PC-3 (cell line): ENCODE measurements at regions not wholly inside any gene's neighbourhood (a gene's known extent, or its start where the extent isn't known, plus 50 kb on each side); places are given as distances from the start of the nearest gene placed in this dataset.

Source experiments
- EZH2phosphoT487 ChIP-seq: fragments of 300-600 bp; sonication (generic); IDR thresholded peaks from 2 replicates; pipeline ENCODE4 v1.6.1; 2018; ENCODE audit warnings: mild to moderate bottlenecking, antibody characterized with exemption, low read length, borderline replicate concordance
- TF ChIP-seq, protein P1 (sequence below): fragments of 300-600 bp; sonication (generic); conservative IDR thresholded peaks from 2 replicates; pipeline ENCODE4 v1.5.1; 2017; ENCODE audit warnings: antibody characterized with exemption, low read depth, mild to moderate bottlenecking, low read length

DNA sequence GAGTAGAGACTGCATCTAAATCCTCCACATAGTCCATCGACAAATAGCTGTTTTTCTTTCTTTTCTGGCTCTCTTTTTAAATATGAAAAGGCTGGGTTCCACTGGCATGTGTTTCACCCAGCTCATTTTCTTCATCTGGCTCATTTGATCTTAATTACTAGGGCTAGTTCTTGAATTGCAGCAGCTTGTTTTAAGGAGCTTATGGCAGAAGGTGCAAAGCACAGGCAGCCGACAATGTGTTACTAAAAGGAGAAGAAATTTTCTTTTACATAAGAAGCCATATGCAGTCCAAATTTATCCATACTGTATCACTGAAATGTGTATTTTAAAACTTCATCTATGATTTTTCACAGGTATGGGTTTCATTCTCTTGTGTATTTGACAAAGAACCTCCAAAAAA lies 205.6 kb upstream of the PTER start:
- TF ChIP-seq, protein P1, sequence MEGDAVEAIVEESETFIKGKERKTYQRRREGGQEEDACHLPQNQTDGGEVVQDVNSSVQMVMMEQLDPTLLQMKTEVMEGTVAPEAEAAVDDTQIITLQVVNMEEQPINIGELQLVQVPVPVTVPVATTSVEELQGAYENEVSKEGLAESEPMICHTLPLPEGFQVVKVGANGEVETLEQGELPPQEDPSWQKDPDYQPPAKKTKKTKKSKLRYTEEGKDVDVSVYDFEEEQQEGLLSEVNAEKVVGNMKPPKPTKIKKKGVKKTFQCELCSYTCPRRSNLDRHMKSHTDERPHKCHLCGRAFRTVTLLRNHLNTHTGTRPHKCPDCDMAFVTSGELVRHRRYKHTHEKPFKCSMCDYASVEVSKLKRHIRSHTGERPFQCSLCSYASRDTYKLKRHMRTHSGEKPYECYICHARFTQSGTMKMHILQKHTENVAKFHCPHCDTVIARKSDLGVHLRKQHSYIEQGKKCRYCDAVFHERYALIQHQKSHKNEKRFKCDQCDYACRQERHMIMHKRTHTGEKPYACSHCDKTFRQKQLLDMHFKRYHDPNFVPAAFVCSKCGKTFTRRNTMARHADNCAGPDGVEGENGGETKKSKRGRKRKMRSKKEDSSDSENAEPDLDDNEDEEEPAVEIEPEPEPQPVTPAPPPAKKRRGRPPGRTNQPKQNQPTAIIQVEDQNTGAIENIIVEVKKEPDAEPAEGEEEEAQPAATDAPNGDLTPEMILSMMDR = no peak
- no peak for TF ChIP-seq EZH2phosphoT487
